Left ventricle myocardium inferior (tissue), 1 donor: ENCODE measurements at regions not wholly inside any gene's neighbourhood (a gene's known extent, or its start where the extent isn't known, plus 50 kb on each side); places are given as distances from the start of the nearest gene placed in this dataset.

Experiments used
- DNase-seq: peaks from one replicate; pipeline ENCODE4 v3.0.0-alpha.2; 2020
- H3K27ac ChIP-seq: fragments of 200-600 bp; replicated peaks from 2 replicates; pipeline ENCODE4 v1.8.0; 2021
- H3K27me3 ChIP-seq: fragments of 200-600 bp; 2 replicates; pipeline ENCODE4 v1.8.0; 2021; ENCODE audit warnings: low read depth
- H3K36me3 ChIP-seq: fragments of 200-600 bp; 2 replicates; pipeline ENCODE4 v1.8.0; 2021
- H3K4me1 ChIP-seq: fragments of 200-600 bp; 2 replicates; pipeline ENCODE4 v1.8.0; 2021
- H3K4me3 ChIP-seq: fragments of 200-600 bp; 2 replicates; pipeline ENCODE4 v1.8.0; 2021; ENCODE audit warnings: mild to moderate bottlenecking, moderate library complexity
- H3K9me3 ChIP-seq: fragments of 200-600 bp; replicated peaks from 2 replicates; pipeline ENCODE4 v1.8.0; 2021
- CTCF ChIP-seq: fragments of 200-600 bp; IDR thresholded peaks from 2 replicates; pipeline ENCODE4 v1.8.0; 2021; ENCODE audit warnings: antibody characterized with exemption, mild to moderate bottlenecking, borderline replicate concordance
- intact Hi-C: fragments of 100-400 bp; cut with micrococcal nuclease; formaldehyde crosslinking; loops from one replicate; pipeline ENCODE4 v1.11.0; 2022
- donor health status: DM: no; HTN: yes; CAD: no; lungs with severe emphysema.

GRCh38 chr11:119985551-119985950, 152.4 kb downstream of the TRIM29 start:
- H3K36me3 ChIP-seq: no peaks in the 10 kb centered on the region
- TF ChIP-seq CTCF: no peak
- H3K27me3 ChIP-seq: peaks cover 36% of the 10 kb centered on the region
- H3K4me1 ChIP-seq: peaks cover 15% of the 10 kb centered on the region
- no peak overlapping the region for H3K27ac ChIP-seq
- H3K4me3 ChIP-seq: no peak overlapping the region
- no peaks in the 10 kb centered on the region for H3K9me3 ChIP-seq
- DNase-seq: no peak
- intact Hi-C loops: no loop called here

DNA sequence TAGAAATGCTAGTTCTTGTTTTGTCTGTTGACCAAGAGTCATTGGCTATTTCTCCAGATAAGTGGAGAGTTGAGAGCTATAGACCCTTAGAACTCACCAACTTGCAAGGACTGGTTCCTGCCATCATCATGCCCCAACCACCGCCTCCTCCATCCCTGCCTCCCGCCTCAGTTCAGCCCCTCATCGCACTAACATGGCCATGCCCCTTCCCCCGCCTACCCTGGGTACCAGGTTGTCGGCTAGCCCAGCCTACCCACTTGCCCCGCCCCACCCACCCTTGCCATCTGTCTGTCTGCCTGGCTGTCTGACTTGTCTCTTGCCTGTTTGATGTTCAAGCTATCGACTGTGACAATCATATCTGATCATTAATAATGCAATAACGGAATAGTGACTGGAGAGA, 154.1 kb downstream of the TRIM29 start:
- no peak for DNase-seq
- H3K9me3 ChIP-seq: no peaks in the 10 kb centered on the region
- no peak for TF ChIP-seq CTCF
- no peak overlapping the region for H3K27ac ChIP-seq
- H3K27me3 ChIP-seq: peaks cover 44% of the 10 kb centered on the region
- intact Hi-C loops: no loop called here
- no peaks in the 10 kb centered on the region for H3K4me1 ChIP-seq
- H3K36me3 ChIP-seq: no peaks in the 10 kb centered on the region
- H3K4me3 ChIP-seq: no peak overlapping the region

GRCh38 chr11:119983240-119983732, 154.6 kb downstream of the TRIM29 start:
- Histone ChIP-seq H3K9me3 (no peaks in the 10 kb centered on the region), H3K4me1 (no peaks in the 10 kb centered on the region), H3K27ac (no peak overlapping the region), H3K27me3 (peaks cover 49% of the 10 kb centered on the region), H3K4me3 (no peak overlapping the region), H3K36me3 (no peaks in the 10 kb centered on the region)
- no peak for TF ChIP-seq CTCF
- no peak for DNase-seq
- intact Hi-C loops: no loop called here

GRCh38 chr11:119982517-119983239, 155.2 kb downstream of the TRIM29 start:
- Histone ChIP-seq H3K27me3 (peaks cover 55% of the 10 kb centered on the region), H3K4me3 (no peak overlapping the region), H3K27ac (no peak overlapping the region), H3K4me1 (no peaks in the 10 kb centered on the region), H3K36me3 (no peaks in the 10 kb centered on the region), H3K9me3 (no peaks in the 10 kb centered on the region)
- no peak for TF ChIP-seq CTCF
- DNase-seq: no peak
- intact Hi-C loops: no loop called here

- intact Hi-C loops: no loop called here
- Histone ChIP-seq H3K27me3 (peaks cover 74% of the 10 kb centered on the region), H3K4me3 (no peak overlapping the region), H3K36me3 (no peaks in the 10 kb centered on the region), H3K9me3 (no peaks in the 10 kb centered on the region), H3K27ac (no peak overlapping the region), H3K4me1 (peaks cover 5% of the 10 kb centered on the region)
- DNase-seq: no peak
- no peak for TF ChIP-seq CTCF
These were observed 157.5 kb downstream of the TRIM29 start for GRCh38 chr11:119980431-119980830.
